HL-60 (cell line): ENCODE measurements at regions not wholly inside any gene's neighbourhood (a gene's known extent, or its start where the extent isn't known, plus 50 kb on each side); places are given as distances from the start of the nearest gene placed in this dataset.

Experiments used
- CTCF ChIP-seq: IDR thresholded peaks from one replicate; pipeline ENCODE4 v1.5.1; 2011; ENCODE audit warnings: low read length, control low read depth, inconsistent platforms; ENCODE audit not compliant: insufficient read depth
- POLR2AphosphoS5 ChIP-seq: IDR thresholded peaks from 2 replicates; pipeline ENCODE4 v1.6.1; 2012; ENCODE audit warnings: low read depth

- no peak for TF ChIP-seq CTCF
- TF ChIP-seq POLR2AphosphoS5, result no peak
Measured at GRCh38 chr16:26594666-26595065, 472.1 kb upstream of the C16orf82 start.
